Neural cell (in vitro differentiated cells): ENCODE measurements at regions not wholly inside any gene's neighbourhood (a gene's known extent, or its start where the extent isn't known, plus 50 kb on each side); places are given as distances from the start of the nearest gene placed in this dataset.

Experiments used
- H2AFZ ChIP-seq: fragments of 200-600, 300-800 bp; sonication (generic), shearing (Covaris generic); 2 replicates; pipeline ENCODE4 v1.6.0; 2014; ENCODE audit warnings: low read depth, mild to moderate bottlenecking, antibody characterized with exemption, low read length, moderate library complexity
- H3F3A ChIP-seq: fragments of 200-600 bp; shearing (Covaris generic); 2 replicates; pipeline ENCODE4 v1.6.1; 2016; ENCODE audit warnings: mild to moderate bottlenecking, moderate library complexity, mixed read lengths, antibody characterized with exemption, low read length; ENCODE audit not compliant: insufficient read depth, poor library complexity, severe bottlenecking
- H3K27ac ChIP-seq: fragments of 200-600, 300-800 bp; sonication (generic), shearing (Covaris generic); 2 replicates; pipeline ENCODE4 v1.5.1; 2014; ENCODE audit warnings: mild to moderate bottlenecking, low read length, moderate library complexity
- H3K27me3 ChIP-seq: fragments of 300-800, 200-600 bp; sonication (generic), shearing (Covaris generic); 2 replicates; pipeline ENCODE4 v1.6.0; 2014; ENCODE audit warnings: mild to moderate bottlenecking, low read depth, low read length, moderate library complexity; ENCODE audit not compliant: insufficient read depth
- H3K36me3 ChIP-seq: fragments of 300-800, 200-600 bp; sonication (generic), shearing (Covaris generic); 2 replicates; pipeline ENCODE4 v1.5.1; 2014; ENCODE audit warnings: mild to moderate bottlenecking, antibody characterized with exemption, low read length, moderate library complexity; ENCODE audit not compliant: insufficient read depth
- H3K4me2 ChIP-seq: fragments of 300-800, 200-600 bp; sonication (generic), shearing (Covaris generic); 2 replicates; pipeline ENCODE4 v1.6.0; 2014; ENCODE audit warnings: mild to moderate bottlenecking, low read length
- H3K4me3 ChIP-seq: fragments of 300-800, 200-600 bp; sonication (generic), shearing (Covaris generic); 2 replicates; pipeline ENCODE4 v1.5.1; 2014; ENCODE audit warnings: mild to moderate bottlenecking, low read length, moderate library complexity
- H3K79me2 ChIP-seq: fragments of 200-600 bp; shearing (Covaris generic); replicated peaks from 2 replicates; pipeline ENCODE4 v1.6.0; 2014; ENCODE audit warnings: mild to moderate bottlenecking, low read length, moderate library complexity; ENCODE audit not compliant: insufficient read depth
- H3K9ac ChIP-seq: fragments of 300-800, 200-600 bp; sonication (generic), shearing (Covaris generic); 2 replicates; pipeline ENCODE4 v1.6.1; 2016; ENCODE audit warnings: mild to moderate bottlenecking, low read length, mixed read lengths
- H3K9me2 ChIP-seq: fragments of 200-600 bp; shearing (Covaris generic); 2 replicates; pipeline ENCODE4 v1.6.1; 2016; ENCODE audit warnings: mild to moderate bottlenecking, low read length, mixed read lengths; ENCODE audit not compliant: insufficient read depth
- H3K9me3 ChIP-seq: fragments of 200-600, 300-800 bp; sonication (generic), shearing (Covaris generic); 2 replicates; pipeline ENCODE4 v1.6.1; 2016; ENCODE audit warnings: mild to moderate bottlenecking, mixed run types, low read length, moderate library complexity, mixed read lengths
- H4K20me1 ChIP-seq: fragments of 200-600 bp; shearing (Covaris generic); 2 replicates; pipeline ENCODE4 v1.6.1; 2016; ENCODE audit warnings: mild to moderate bottlenecking, mixed run types; ENCODE audit not compliant: insufficient read depth
- CTCF ChIP-seq: fragments of 450-650 bp; IDR thresholded peaks from 2 replicates; pipeline ENCODE4 v1.5.1; 2014; ENCODE audit warnings: antibody characterized with exemption, mild to moderate bottlenecking, moderate library complexity; ENCODE audit not compliant: poor library complexity, severe bottlenecking
- EP300 ChIP-seq: fragments of 450-650 bp; conservative IDR thresholded peaks from 2 replicates; pipeline ENCODE4 v1.6.1; 2014; ENCODE audit warnings: antibody characterized with exemption, mild to moderate bottlenecking, moderate library complexity; ENCODE audit not compliant: poor library complexity, severe bottlenecking
- EZH2 ChIP-seq: fragments of 200-600, 300-800 bp; shearing (Covaris generic), sonication (generic); IDR thresholded peaks from 2 replicates; pipeline ENCODE4 v1.6.1; 2014; ENCODE audit warnings: antibody characterized with exemption, low read length, borderline replicate concordance, mild to moderate bottlenecking; ENCODE audit not compliant: insufficient read depth, poor library complexity, severe bottlenecking
- MXI1 ChIP-seq: fragments of 450-650 bp; conservative IDR thresholded peaks from 2 replicates; pipeline ENCODE4 v1.6.1; 2014; ENCODE audit warnings: antibody characterized with exemption, mild to moderate bottlenecking; ENCODE audit not compliant: poor library complexity, severe bottlenecking
- POLR2AphosphoS5 ChIP-seq: IDR thresholded peaks from 2 replicates; pipeline ENCODE4 v1.6.1; 2012
- RAD21 ChIP-seq: fragments of 450-650 bp; conservative IDR thresholded peaks from 2 replicates; pipeline ENCODE4 v1.6.1; 2014; ENCODE audit warnings: antibody characterized with exemption, mild to moderate bottlenecking, moderate library complexity
- REST ChIP-seq: IDR thresholded peaks from 2 replicates; pipeline ENCODE4 v1.6.1; 2012; ENCODE audit warnings: borderline replicate concordance
- SMC3 ChIP-seq: fragments of 450-650 bp; conservative IDR thresholded peaks from 2 replicates; pipeline ENCODE4 v1.6.1; 2014; ENCODE audit warnings: antibody characterized with exemption, mild to moderate bottlenecking, moderate library complexity; ENCODE audit not compliant: poor library complexity
- TAF1 ChIP-seq: IDR thresholded peaks from 2 replicates; pipeline ENCODE4 v1.6.1; 2012; ENCODE audit warnings: low read depth

GRCh38 chr6:145260484-145261175 lies 474.7 kb downstream of the EPM2A start:
- Histone ChIP-seq H3K4me3 (peak overlapping the region; percentile 38), H3K36me3 (no peaks in the 10 kb centered on the region), H3K4me2 (peak overlapping the region; percentile 20), H3K27me3 (no peaks in the 10 kb centered on the region), H4K20me1 (no peaks in the 10 kb centered on the region), H3F3A (no peaks in the 10 kb centered on the region), H3K9me2 (no peaks in the 10 kb centered on the region), H3K27ac (peak overlapping the region; percentile 40), H2AFZ (no peak overlapping the region), H3K9ac (peak overlapping the region; percentile 11), H3K9me3 (no peaks in the 10 kb centered on the region), H3K79me2 (no peaks in the 10 kb centered on the region)
- TF ChIP-seq EP300 = peak; percentile 54
- TF ChIP-seq POLR2AphosphoS5 = no peak

- Histone ChIP-seq H3K27me3 (no peaks in the 10 kb centered on the region), H4K20me1 (no peaks in the 10 kb centered on the region), H3F3A (no peaks in the 10 kb centered on the region), H3K9me2 (no peaks in the 10 kb centered on the region), H3K9ac (no peak overlapping the region), H3K4me2 (no peak overlapping the region), H3K36me3 (no peaks in the 10 kb centered on the region), H3K79me2 (no peaks in the 10 kb centered on the region), H3K9me3 (no peaks in the 10 kb centered on the region), H3K4me3 (no peak overlapping the region), H2AFZ (no peak overlapping the region), H3K27ac (no peak overlapping the region)
- TF ChIP-seq POLR2AphosphoS5 = no peak
Measured at GRCh38 chr6:145261758-145262157, 473.6 kb downstream of the EPM2A start.

- Histone ChIP-seq H3K9me2 (no peaks in the 10 kb centered on the region), H3K9ac (no peak overlapping the region), H3K27ac (no peak overlapping the region), H3K27me3 (no peaks in the 10 kb centered on the region), H2AFZ (no peak overlapping the region), H3K9me3 (no peaks in the 10 kb centered on the region), H4K20me1 (no peaks in the 10 kb centered on the region), H3K79me2 (no peaks in the 10 kb centered on the region), H3K36me3 (no peaks in the 10 kb centered on the region), H3F3A (no peaks in the 10 kb centered on the region), H3K4me3 (no peak overlapping the region), H3K4me2 (no peak overlapping the region)
- no peak for TF ChIP-seq REST
- TF ChIP-seq EZH2 = no peak
- TF ChIP-seq CTCF = no peak
- TF ChIP-seq SMC3 = no peak
- no peak for TF ChIP-seq EP300
- no peak for TF ChIP-seq TAF1
- no peak for TF ChIP-seq MXI1
- no peak for TF ChIP-seq POLR2AphosphoS5
- no peak for TF ChIP-seq RAD21
Measured at GRCh38 chr6:145262771-145263170, 472.5 kb downstream of the EPM2A start.
